ENCODE measurements at regions not wholly inside any gene's neighbourhood (a gene's known extent, or its start where the extent isn't known, plus 50 kb on each side); places are given as distances from the start of the nearest gene placed in this dataset.
A peak's percentile ranks its signal among the peaks of the same experiment; 100 is the strongest.

DNA sequence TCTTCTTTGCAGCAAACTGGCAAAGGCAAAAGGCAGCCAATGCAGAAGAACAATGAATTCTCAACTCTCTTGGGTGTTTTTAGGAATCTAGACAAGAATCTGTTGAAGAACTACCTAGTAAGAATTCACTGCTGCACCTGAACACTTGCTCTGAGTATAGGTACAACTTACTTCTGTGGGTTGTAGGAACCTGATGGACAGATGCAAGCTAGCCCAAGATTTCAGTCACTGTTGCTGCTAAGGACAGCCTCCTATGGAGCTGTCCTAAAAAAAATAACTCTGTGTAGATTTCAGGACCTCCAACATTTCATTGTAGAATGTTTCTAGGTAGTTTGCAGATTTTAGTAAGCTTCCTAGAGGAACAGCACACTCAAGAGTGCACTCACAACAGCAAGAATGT, 363.5 kb downstream of the CBLN2 start:
- no peak for TF ChIP-seq CTCF (IDR thresholded peaks at IDR 0.05; ENCODE audit: low read length, missing control alignments)
- no peak overlapping the region for H3K4me3 ChIP-seq (replicated peaks; ENCODE audit: low read depth, low read length)
- DNase-seq (ENCODE audit: low read depth) = no peak

DNA sequence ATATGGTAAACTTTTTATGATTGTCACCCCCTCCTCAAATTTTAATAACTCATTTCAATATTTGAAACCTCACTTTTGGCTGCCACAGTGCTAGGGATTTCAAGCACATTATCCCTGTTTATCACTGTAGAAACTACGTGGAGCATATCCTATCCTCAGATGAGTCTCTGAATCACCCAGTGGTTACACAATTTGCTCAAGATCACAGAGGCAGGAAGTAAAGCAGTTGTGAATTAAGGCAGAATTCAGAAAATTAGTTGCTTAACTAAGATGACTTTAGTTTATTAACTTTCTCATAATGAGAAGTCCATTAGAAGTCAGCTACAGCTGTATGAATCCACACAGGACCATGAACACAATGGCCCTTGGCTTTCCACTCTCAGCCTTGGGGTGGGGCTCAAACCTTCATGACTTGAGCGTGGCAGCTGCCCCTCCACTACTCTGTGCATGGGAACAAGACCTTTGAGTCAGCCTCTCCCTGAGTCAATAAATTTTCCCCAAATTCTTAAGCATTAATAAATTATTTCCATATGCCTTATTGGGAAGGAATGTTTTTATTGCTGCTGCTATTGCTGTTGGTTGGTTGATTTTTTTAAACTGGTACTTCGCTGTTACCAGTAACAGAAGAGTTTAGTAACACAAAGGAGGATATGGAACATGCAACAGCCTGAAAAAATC, 369.0 kb downstream of the CBLN2 start:
- no peak for DNase-seq (ENCODE audit: low read depth)
- TF ChIP-seq CTCF (IDR thresholded peaks at IDR 0.05; ENCODE audit: low read length, missing control alignments) = no peak
- no peak overlapping the region for H3K4me3 ChIP-seq (replicated peaks; ENCODE audit: low read depth, low read length)

DNA sequence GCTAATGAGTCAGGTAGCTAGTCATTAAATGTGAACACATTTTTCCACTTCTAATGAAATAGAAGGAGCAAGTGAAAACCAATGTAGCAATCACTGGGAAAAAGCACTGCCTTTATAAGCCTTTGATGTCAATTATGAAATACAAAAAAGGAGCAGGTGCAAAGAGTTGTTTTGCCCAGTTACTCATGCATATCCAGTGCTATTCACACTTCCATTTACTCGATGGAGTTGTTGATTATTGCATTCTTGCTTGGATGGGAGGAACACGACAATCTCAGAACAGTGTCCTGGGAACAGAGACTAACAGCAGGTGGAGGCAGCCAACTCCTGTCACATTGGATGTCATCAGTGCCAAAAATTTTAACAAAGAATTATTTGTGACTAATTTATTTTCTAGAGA, 372.5 kb downstream of the CBLN2 start:
- no peak for DNase-seq (ENCODE audit: low read depth)
- no peak for TF ChIP-seq CTCF (IDR thresholded peaks at IDR 0.05; ENCODE audit: low read length, missing control alignments)
- no peak overlapping the region for H3K4me3 ChIP-seq (replicated peaks; ENCODE audit: low read depth, low read length)

GRCh38 chr18:72161691-72162090, 382.5 kb downstream of the CBLN2 start:
- no peak overlapping the region for H3K4me3 ChIP-seq (replicated peaks; ENCODE audit: low read depth, low read length)
- no peak for TF ChIP-seq CTCF (IDR thresholded peaks at IDR 0.05; ENCODE audit: low read length, missing control alignments)
- DNase-seq (ENCODE audit: low read depth) = no peak

DNA sequence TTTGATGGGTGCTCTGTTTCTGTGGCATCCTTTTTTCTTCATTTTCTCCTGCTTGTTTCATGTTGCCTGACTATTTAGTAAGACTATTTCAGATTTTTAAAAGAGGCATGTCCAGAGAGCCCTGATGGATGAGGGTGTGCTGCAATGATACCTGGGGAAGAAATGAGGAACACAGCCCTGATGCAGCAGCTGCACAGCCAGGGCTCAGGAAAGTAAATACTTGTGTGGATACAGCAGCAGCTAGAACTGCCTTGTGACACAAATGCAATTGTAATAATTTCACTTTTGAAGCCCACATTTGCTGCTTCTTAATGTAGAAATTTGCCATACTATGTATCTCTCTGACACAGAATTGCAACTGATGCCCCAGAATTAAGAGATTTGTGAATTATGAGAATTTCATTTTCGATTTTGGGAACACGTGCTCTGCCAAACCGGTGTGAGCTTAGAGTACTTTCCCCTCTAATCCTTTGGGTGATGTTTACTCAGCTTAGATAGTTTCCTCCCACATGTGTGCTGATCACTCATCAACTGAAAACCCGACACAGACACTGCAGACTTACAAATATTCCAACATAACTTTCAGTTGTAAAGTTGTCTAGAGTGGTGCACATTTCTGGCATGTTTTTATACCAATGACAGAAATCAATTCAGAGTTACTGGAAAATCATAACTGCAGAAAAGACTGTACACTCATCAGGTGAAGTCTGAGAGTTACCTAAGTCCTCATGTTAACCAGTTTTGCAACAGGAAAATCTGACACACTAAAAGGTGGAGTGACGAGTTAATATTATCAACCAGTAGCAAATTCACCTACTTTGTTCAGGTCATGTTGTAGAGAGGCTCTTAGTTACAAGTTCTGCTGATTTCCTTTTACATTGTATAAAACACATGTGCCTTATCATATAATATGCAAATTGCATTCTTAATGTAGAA, 383.4 kb downstream of the CBLN2 start:
- no peak for DNase-seq (ENCODE audit: low read depth)
- no peak overlapping the region for H3K4me3 ChIP-seq (replicated peaks; ENCODE audit: low read depth, low read length)
- no peak for TF ChIP-seq CTCF (IDR thresholded peaks at IDR 0.05; ENCODE audit: low read length, missing control alignments)

DNA sequence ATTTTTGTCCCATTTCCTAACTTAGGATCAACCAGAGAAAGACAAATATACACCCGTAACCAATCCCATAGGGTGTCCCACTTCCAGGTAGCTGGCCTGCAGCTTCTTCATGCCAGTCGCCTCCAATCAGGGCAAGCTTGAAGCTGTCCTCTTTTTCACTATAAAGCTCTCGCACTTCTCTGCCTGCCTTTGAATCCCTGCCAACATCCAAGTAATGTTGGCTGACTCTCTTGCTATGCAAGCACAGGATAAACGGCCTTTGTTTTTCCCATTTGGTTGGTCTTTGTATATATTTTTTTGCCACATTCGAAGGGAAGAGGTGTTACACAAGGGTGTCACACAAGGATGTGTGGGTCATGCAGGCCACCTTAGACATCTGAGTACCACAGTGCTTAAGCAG, 388.8 kb downstream of the CBLN2 start:
- no peak for TF ChIP-seq CTCF (IDR thresholded peaks at IDR 0.05; ENCODE audit: low read length, missing control alignments)
- peak; percentile 2 for DNase-seq (ENCODE audit: low read depth)
- no peak overlapping the region for H3K4me3 ChIP-seq (replicated peaks; ENCODE audit: low read depth, low read length)
